Fibroblast of mammary gland (primary cell): ENCODE measurements at regions not wholly inside any gene's neighbourhood (a gene's known extent, or its start where the extent isn't known, plus 50 kb on each side); places are given as distances from the start of the nearest gene placed in this dataset.

Source experiments
- DNase-seq: peaks from one replicate; pipeline ENCODE4 v3.0.0-alpha.2; 2010; ENCODE audit warnings: low read depth
- H3K4me3 ChIP-seq: 2 replicates; pipeline ENCODE4 v1.5.1; 2011; ENCODE audit warnings: low read depth, mild to moderate bottlenecking, low read length, moderate library complexity; ENCODE audit not compliant: control insufficient read depth
- CTCF ChIP-seq: conservative IDR thresholded peaks from 2 replicates; pipeline ENCODE4 v1.5.1; 2011; ENCODE audit warnings: low read depth, low read length, inconsistent platforms; ENCODE audit not compliant: control insufficient read depth, insufficient read depth

GRCh38 chr2:129176375-129176774 lies 803.1 kb upstream of the RAB6C start:
- TF ChIP-seq CTCF = no peak
- DNase-seq = no peak
- H3K4me3 ChIP-seq = no peak overlapping the region

- no peak for TF ChIP-seq CTCF
- DNase-seq = peak; percentile 14
- H3K4me3 ChIP-seq = no peak overlapping the region
These were observed 801.1 kb upstream of the RAB6C start for GRCh38 chr2:129178356-129178755.

GRCh38 chr2:129179199-129179598 lies 800.3 kb upstream of the RAB6C start:
- TF ChIP-seq CTCF = no peak
- DNase-seq = no peak
- H3K4me3 ChIP-seq = no peak overlapping the region

GRCh38 chr2:129180124-129180716 lies 799.2 kb upstream of the RAB6C start:
- no peak overlapping the region for H3K4me3 ChIP-seq
- no peak for DNase-seq
- no peak for TF ChIP-seq CTCF

- H3K4me3 ChIP-seq = no peak overlapping the region
- TF ChIP-seq CTCF = no peak
- DNase-seq = no peak
These were observed 798.0 kb upstream of the RAB6C start for GRCh38 chr2:129181433-129181832.

GRCh38 chr2:129181963-129182362 lies 797.5 kb upstream of the RAB6C start:
- H3K4me3 ChIP-seq = no peak overlapping the region
- DNase-seq = no peak

More at GRCh38 chr2:129181963-129182362, 797.5 kb upstream of the RAB6C start:
- TF ChIP-seq CTCF = no peak
